ENCODE measurements at regions not wholly inside any gene's neighbourhood (a gene's known extent, or its start where the extent isn't known, plus 50 kb on each side); places are given as distances from the start of the nearest gene placed in this dataset.

DNA sequence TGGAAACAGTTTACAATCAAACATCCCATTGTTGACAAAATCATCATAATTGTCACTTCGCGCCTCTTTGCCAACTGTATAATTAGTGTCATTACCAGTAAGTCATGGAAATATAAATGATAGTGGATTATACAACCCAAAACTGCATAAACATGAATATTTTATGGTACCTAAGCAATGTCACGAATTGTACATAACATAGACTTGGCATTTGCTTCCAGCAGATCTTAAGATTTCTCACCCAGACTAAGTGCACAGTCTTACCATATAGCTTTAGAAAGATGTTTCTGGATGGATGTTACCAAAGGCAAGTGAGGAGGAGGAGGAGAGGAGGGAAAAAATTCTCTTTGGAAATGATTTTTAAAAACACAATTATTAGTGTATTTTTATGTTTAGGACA lies 113.4 kb upstream of the TAS2R1 start:
- no TSS peak for BruUV-seq (replicated peaks)
- Mint-ChIP-seq H3K27ac (ENCODE audit: low read depth, unreplicated experiment) (no peak overlapping the region), H3K27me3 (ENCODE audit: insufficient read depth, unreplicated experiment) (no peaks in the 10 kb centered on the region), H3K4me1 (ENCODE audit: insufficient read depth, unreplicated experiment) (no peaks in the 10 kb centered on the region), H3K4me3 (ENCODE audit: unreplicated experiment) (no peak overlapping the region), H3K36me3 (ENCODE audit: insufficient read depth, unreplicated experiment) (no peaks in the 10 kb centered on the region), H3K9me3 (ENCODE audit: unreplicated experiment) (peaks cover 9% of the 10 kb centered on the region)
- TF ChIP-seq, protein P1, sequence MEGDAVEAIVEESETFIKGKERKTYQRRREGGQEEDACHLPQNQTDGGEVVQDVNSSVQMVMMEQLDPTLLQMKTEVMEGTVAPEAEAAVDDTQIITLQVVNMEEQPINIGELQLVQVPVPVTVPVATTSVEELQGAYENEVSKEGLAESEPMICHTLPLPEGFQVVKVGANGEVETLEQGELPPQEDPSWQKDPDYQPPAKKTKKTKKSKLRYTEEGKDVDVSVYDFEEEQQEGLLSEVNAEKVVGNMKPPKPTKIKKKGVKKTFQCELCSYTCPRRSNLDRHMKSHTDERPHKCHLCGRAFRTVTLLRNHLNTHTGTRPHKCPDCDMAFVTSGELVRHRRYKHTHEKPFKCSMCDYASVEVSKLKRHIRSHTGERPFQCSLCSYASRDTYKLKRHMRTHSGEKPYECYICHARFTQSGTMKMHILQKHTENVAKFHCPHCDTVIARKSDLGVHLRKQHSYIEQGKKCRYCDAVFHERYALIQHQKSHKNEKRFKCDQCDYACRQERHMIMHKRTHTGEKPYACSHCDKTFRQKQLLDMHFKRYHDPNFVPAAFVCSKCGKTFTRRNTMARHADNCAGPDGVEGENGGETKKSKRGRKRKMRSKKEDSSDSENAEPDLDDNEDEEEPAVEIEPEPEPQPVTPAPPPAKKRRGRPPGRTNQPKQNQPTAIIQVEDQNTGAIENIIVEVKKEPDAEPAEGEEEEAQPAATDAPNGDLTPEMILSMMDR (IDR thresholded peaks at IDR 0.05; ENCODE audit: unreplicated experiment), result no peak
- DNase-seq (ENCODE audit: unreplicated experiment), result no peak
- POLR2A ChIA-PET, result no interaction called here
- CTCF ChIA-PET, result interaction anchor here (0.7 kb wide), 1 partner anchor 208 kb away, joined by 3 read pairs; no protein-coding TSS in a partner anchor
- intact Hi-C loops (cut with micrococcal nuclease), result no loop called here

GRCh38 chr5:9742848-9743247 lies 112.7 kb upstream of the TAS2R1 start:
- ChIA-PET CTCF (no interaction called here), POLR2A (no interaction called here)
- Mint-ChIP-seq H3K4me3 (ENCODE audit: unreplicated experiment) (no peak overlapping the region), H3K4me1 (ENCODE audit: insufficient read depth, unreplicated experiment) (no peaks in the 10 kb centered on the region), H3K36me3 (ENCODE audit: insufficient read depth, unreplicated experiment) (no peaks in the 10 kb centered on the region), H3K27me3 (ENCODE audit: insufficient read depth, unreplicated experiment) (no peaks in the 10 kb centered on the region), H3K9me3 (ENCODE audit: unreplicated experiment) (peaks cover 9% of the 10 kb centered on the region), H3K27ac (ENCODE audit: low read depth, unreplicated experiment) (no peak overlapping the region)
- intact Hi-C loops (cut with micrococcal nuclease), result no loop called here
- TF ChIP-seq, protein P1 (IDR thresholded peaks at IDR 0.05; ENCODE audit: unreplicated experiment), result no peak
- BruUV-seq (replicated peaks), result no TSS peak
- DNase-seq (ENCODE audit: unreplicated experiment), result no peak

GRCh38 chr5:9739135-9739534 lies 109.0 kb upstream of the TAS2R1 start:
- no peaks in the 10 kb centered on the region for H3K27me3 Mint-ChIP-seq (ENCODE audit: insufficient read depth, unreplicated experiment)

GRCh38 chr5:9737265-9737664 lies 107.1 kb upstream of the TAS2R1 start:
- Mint-ChIP-seq H3K4me3 (ENCODE audit: unreplicated experiment) (no peak overlapping the region), H3K27ac (ENCODE audit: low read depth, unreplicated experiment) (no peak overlapping the region), H3K4me1 (ENCODE audit: insufficient read depth, unreplicated experiment) (no peaks in the 10 kb centered on the region), H3K36me3 (ENCODE audit: insufficient read depth, unreplicated experiment) (no peaks in the 10 kb centered on the region), H3K9me3 (ENCODE audit: unreplicated experiment) (no peaks in the 10 kb centered on the region), H3K27me3 (ENCODE audit: insufficient read depth, unreplicated experiment) (no peaks in the 10 kb centered on the region)
- intact Hi-C loops (cut with micrococcal nuclease), result no loop called here
- DNase-seq (ENCODE audit: unreplicated experiment), result no peak
- BruUV-seq (replicated peaks), result no TSS peak
- ChIA-PET CTCF (no interaction called here), POLR2A (no interaction called here)
- TF ChIP-seq, protein P1 (IDR thresholded peaks at IDR 0.05; ENCODE audit: unreplicated experiment), result no peak

More at GRCh38 chr5:9739135-9739534, 109.0 kb upstream of the TAS2R1 start:
- H3K9me3 Mint-ChIP-seq (ENCODE audit: unreplicated experiment), result no peaks in the 10 kb centered on the region
- DNase-seq (ENCODE audit: unreplicated experiment), result no peak
- no peak overlapping the region for H3K27ac Mint-ChIP-seq (ENCODE audit: low read depth, unreplicated experiment)
- no peaks in the 10 kb centered on the region for H3K4me1 Mint-ChIP-seq (ENCODE audit: insufficient read depth, unreplicated experiment)
- ChIA-PET CTCF (interaction anchor here (0.6 to 0.8 kb wide), 3 partner anchors 36 to 1172 kb away, joined by 3 read pairs; no protein-coding TSS in a partner anchor), POLR2A (no interaction called here)
- BruUV-seq (replicated peaks), result no TSS peak
- no peak overlapping the region for H3K4me3 Mint-ChIP-seq (ENCODE audit: unreplicated experiment)
- H3K36me3 Mint-ChIP-seq (ENCODE audit: insufficient read depth, unreplicated experiment), result no peaks in the 10 kb centered on the region
- intact Hi-C loops (cut with micrococcal nuclease), result no loop called here
- TF ChIP-seq, protein P1 (IDR thresholded peaks at IDR 0.05; ENCODE audit: unreplicated experiment), result no peak

All from MCF 10A (cell line).